ENCODE measurements at regions not wholly inside any gene's neighbourhood (a gene's known extent, or its start where the extent isn't known, plus 50 kb on each side); places are given as distances from the start of the nearest gene placed in this dataset.
A peak's percentile ranks its signal among the peaks of the same experiment; 100 is the strongest.

DNA sequence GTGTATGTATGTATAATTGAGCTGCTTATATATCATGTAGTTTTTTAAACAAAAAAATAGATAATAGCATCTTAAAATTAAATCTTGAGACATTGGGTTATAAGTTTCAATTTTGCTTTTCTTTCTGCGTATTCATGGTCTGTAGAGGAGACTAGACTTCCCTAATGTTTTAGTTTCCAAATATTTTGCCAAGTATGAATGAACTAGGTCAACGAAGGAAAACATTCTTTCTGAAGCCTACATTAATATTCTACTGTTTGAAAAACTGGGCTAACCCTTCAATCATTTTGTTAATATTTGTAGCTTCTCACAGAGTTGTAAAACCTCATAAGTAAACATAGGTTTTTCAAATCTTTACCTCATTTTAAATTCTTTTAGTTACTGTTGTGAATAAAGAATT is 592.7 kb downstream of the USP25 start:
- Histone ChIP-seq H3K9ac (ENCODE audit: low read depth, low read length, poor library complexity) (no peak overlapping the region), H3K4me1 (ENCODE audit: control insufficient read depth in 2 of 2, insufficient read depth in 1 of 2, low read depth in 1 of 2, low read length in 2 of 2) (peaks cover 0 to 1% of the 10 kb centered on the region in 2 donors), H3K4ac (ENCODE audit: low read length) (no peak overlapping the region), H4K8ac (ENCODE audit: low read depth, low read length) (no peak overlapping the region), H2AK5ac (ENCODE audit: low read depth, low read length) (no peak overlapping the region), H3K27ac (replicated peaks; ENCODE audit: low read length) (no peak overlapping the region), H2AFZ (ENCODE audit: low read length) (no peak overlapping the region), H3K18ac (ENCODE audit: low read length) (no peak overlapping the region), H3K4me2 (ENCODE audit: insufficient read depth, low read length, poor library complexity, severe bottlenecking) (no peak overlapping the region), H2BK120ac (ENCODE audit: low read depth, low read length) (no peak overlapping the region), H3K9me3 (replicated peaks in 1 of 2; ENCODE audit: control insufficient read depth in 2 of 2, insufficient read depth in 1 of 2, low read depth in 1 of 2, low read length in 2 of 2) (peaks cover 0 to 4% of the 10 kb centered on the region in 2 donors), H2BK5ac (ENCODE audit: low read length) (no peak overlapping the region), H3K14ac (ENCODE audit: low read length) (no peak overlapping the region), H3K4me3 (ENCODE audit: low read length in 2 of 2) (no peak overlapping the region), H3K79me1 (ENCODE audit: low read depth, low read length) (no peaks in the 10 kb centered on the region), H2BK15ac (ENCODE audit: low read length) (no peak overlapping the region), H3K23ac (ENCODE audit: low read depth, low read length, poor library complexity) (no peak overlapping the region), H3K36me3 (replicated peaks in 1 of 2; ENCODE audit: control insufficient read depth in 2 of 2, insufficient read depth in 2 of 2, low read length in 2 of 2) (peaks cover 0 to 20% of the 10 kb centered on the region in 2 donors), H3K27me3 (ENCODE audit: control insufficient read depth in 3 of 3, insufficient read depth in 3 of 3, low read depth in 1 of 3, low read length in 3 of 3) (no peaks in the 10 kb centered on the region), H4K91ac (ENCODE audit: low read depth, low read length, poor library complexity) (no peak overlapping the region), H2BK12ac (ENCODE audit: low read length) (no peak overlapping the region)
- no peak for DNase-seq (ENCODE audit: low spot score)
- no CpG with 5 or more reads among the region's 2 CpGs for WGBS, 2 donors (ENCODE audit: extremely low coverage in 2 of 2, insufficient read length in 2 of 2, insufficient replicate concordance in 1 of 2)

DNA sequence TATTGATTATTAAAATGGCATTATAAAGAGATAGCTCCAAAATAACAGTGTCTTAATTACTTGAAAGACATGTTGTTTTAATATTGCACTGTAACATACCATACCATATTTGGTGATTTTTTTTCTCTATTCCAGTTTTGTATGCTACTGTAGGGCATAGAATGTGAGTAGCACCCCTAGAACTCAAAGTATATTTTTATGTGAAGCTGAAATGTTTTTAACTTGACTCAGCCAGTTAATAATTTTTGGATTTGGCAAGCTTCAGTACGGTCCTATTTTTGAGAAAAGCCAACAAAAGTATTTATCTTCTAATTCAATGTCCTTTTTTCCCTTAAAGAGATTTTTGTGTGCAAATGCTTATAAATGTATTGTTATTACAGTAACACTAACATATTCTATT is 593.8 kb downstream of the USP25 start:
- WGBS, 2 donors (ENCODE audit: extremely low coverage in 2 of 2, insufficient read length in 2 of 2, insufficient replicate concordance in 1 of 2): no CpG with 5 or more reads among the region's 1 CpG
- H2BK12ac ChIP-seq (ENCODE audit: low read length): no peak overlapping the region
- no peak overlapping the region for H3K18ac ChIP-seq (ENCODE audit: low read length)
- no peak overlapping the region for H3K9ac ChIP-seq (ENCODE audit: low read depth, low read length, poor library complexity)
- no peak overlapping the region for H3K27ac ChIP-seq (replicated peaks; ENCODE audit: low read length)
- no peak overlapping the region for H4K8ac ChIP-seq (ENCODE audit: low read depth, low read length)
- H3K4ac ChIP-seq (ENCODE audit: low read length): no peak overlapping the region
- no peak overlapping the region for H3K14ac ChIP-seq (ENCODE audit: low read length)
- peaks cover 0 to 4% of the 10 kb centered on the region in 2 donors for H3K4me1 ChIP-seq (ENCODE audit: control insufficient read depth in 2 of 2, insufficient read depth in 1 of 2, low read depth in 1 of 2, low read length in 2 of 2)
- H3K27me3 ChIP-seq (ENCODE audit: control insufficient read depth in 3 of 3, insufficient read depth in 3 of 3, low read depth in 1 of 3, low read length in 3 of 3): no peaks in the 10 kb centered on the region
- H3K4me3 ChIP-seq (ENCODE audit: low read length in 2 of 2): no peak overlapping the region
- no peak overlapping the region for H3K4me2 ChIP-seq (ENCODE audit: insufficient read depth, low read length, poor library complexity, severe bottlenecking)
- no peak overlapping the region for H2BK120ac ChIP-seq (ENCODE audit: low read depth, low read length)
- DNase-seq (ENCODE audit: low spot score): no peak
- no peak overlapping the region for H2AFZ ChIP-seq (ENCODE audit: low read length)
- no peak overlapping the region for H2BK5ac ChIP-seq (ENCODE audit: low read length)
- peaks cover 0 to 4% of the 10 kb centered on the region in 2 donors for H3K9me3 ChIP-seq (replicated peaks in 1 of 2; ENCODE audit: control insufficient read depth in 2 of 2, insufficient read depth in 1 of 2, low read depth in 1 of 2, low read length in 2 of 2)
- H2AK5ac ChIP-seq (ENCODE audit: low read depth, low read length): no peak overlapping the region
- H3K36me3 ChIP-seq (replicated peaks in 1 of 2; ENCODE audit: control insufficient read depth in 2 of 2, insufficient read depth in 2 of 2, low read length in 2 of 2): peaks cover 0 to 20% of the 10 kb centered on the region in 2 donors
- H4K91ac ChIP-seq (ENCODE audit: low read depth, low read length, poor library complexity): no peak overlapping the region
- H3K23ac ChIP-seq (ENCODE audit: low read depth, low read length, poor library complexity): no peak overlapping the region
- no peak overlapping the region for H2BK15ac ChIP-seq (ENCODE audit: low read length)
- H3K79me1 ChIP-seq (ENCODE audit: low read depth, low read length): no peaks in the 10 kb centered on the region

DNA sequence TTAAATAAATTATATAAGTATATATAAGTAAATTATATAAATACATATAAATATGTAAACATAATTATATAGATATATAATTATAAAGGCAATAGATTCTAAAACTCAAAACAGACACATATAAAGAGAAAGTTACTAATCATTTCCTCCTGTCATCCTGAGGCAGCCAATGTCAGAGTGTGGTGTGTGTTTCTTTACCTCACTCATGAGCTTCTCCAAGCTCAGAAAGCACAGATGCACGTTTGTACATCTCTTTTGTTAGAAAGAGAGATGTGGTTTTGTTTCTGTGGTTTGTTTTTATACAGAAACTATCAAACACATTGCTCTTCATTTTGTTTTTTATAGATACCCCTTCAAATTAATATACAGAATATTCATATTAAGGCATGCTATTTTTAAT is 594.8 kb downstream of the USP25 start:
- H3K36me3 ChIP-seq (replicated peaks in 1 of 2; ENCODE audit: control insufficient read depth in 2 of 2, insufficient read depth in 2 of 2, low read length in 2 of 2): peaks cover 0 to 16% of the 10 kb centered on the region in 2 donors
- DNase-seq (ENCODE audit: low spot score): no peak
- H2BK5ac ChIP-seq (ENCODE audit: low read length): no peak overlapping the region
- H3K9me3 ChIP-seq (replicated peaks in 1 of 2; ENCODE audit: control insufficient read depth in 2 of 2, insufficient read depth in 1 of 2, low read depth in 1 of 2, low read length in 2 of 2): no peaks in the 10 kb centered on the region
- no CpG with 5 or more reads among the region's 1 CpG for WGBS, 2 donors (ENCODE audit: extremely low coverage in 2 of 2, insufficient read length in 2 of 2, insufficient replicate concordance in 1 of 2)
- no peak overlapping the region for H2BK15ac ChIP-seq (ENCODE audit: low read length)
- H3K23ac ChIP-seq (ENCODE audit: low read depth, low read length, poor library complexity): no peak overlapping the region
- H3K4me1 ChIP-seq (ENCODE audit: control insufficient read depth in 2 of 2, insufficient read depth in 1 of 2, low read depth in 1 of 2, low read length in 2 of 2): peaks cover 0 to 12% of the 10 kb centered on the region in 2 donors
- no peak overlapping the region for H3K18ac ChIP-seq (ENCODE audit: low read length)
- no peak overlapping the region for H3K9ac ChIP-seq (ENCODE audit: low read depth, low read length, poor library complexity)
- H3K4me2 ChIP-seq (ENCODE audit: insufficient read depth, low read length, poor library complexity, severe bottlenecking): no peak overlapping the region
- no peak overlapping the region for H3K27ac ChIP-seq (replicated peaks; ENCODE audit: low read length)
- H3K27me3 ChIP-seq (ENCODE audit: control insufficient read depth in 3 of 3, insufficient read depth in 3 of 3, low read depth in 1 of 3, low read length in 3 of 3): no peaks in the 10 kb centered on the region
- H4K8ac ChIP-seq (ENCODE audit: low read depth, low read length): no peak overlapping the region
- H3K14ac ChIP-seq (ENCODE audit: low read length): no peak overlapping the region
- no peak overlapping the region for H2AK5ac ChIP-seq (ENCODE audit: low read depth, low read length)
- no peak overlapping the region for H3K4ac ChIP-seq (ENCODE audit: low read length)
- H4K91ac ChIP-seq (ENCODE audit: low read depth, low read length, poor library complexity): no peak overlapping the region
- no peak overlapping the region for H3K4me3 ChIP-seq (ENCODE audit: low read length in 2 of 2)
- H2AFZ ChIP-seq (ENCODE audit: low read length): no peak overlapping the region
- no peak overlapping the region for H2BK120ac ChIP-seq (ENCODE audit: low read depth, low read length)
- H3K79me1 ChIP-seq (ENCODE audit: low read depth, low read length): no peaks in the 10 kb centered on the region
- no peak overlapping the region for H2BK12ac ChIP-seq (ENCODE audit: low read length)

DNA sequence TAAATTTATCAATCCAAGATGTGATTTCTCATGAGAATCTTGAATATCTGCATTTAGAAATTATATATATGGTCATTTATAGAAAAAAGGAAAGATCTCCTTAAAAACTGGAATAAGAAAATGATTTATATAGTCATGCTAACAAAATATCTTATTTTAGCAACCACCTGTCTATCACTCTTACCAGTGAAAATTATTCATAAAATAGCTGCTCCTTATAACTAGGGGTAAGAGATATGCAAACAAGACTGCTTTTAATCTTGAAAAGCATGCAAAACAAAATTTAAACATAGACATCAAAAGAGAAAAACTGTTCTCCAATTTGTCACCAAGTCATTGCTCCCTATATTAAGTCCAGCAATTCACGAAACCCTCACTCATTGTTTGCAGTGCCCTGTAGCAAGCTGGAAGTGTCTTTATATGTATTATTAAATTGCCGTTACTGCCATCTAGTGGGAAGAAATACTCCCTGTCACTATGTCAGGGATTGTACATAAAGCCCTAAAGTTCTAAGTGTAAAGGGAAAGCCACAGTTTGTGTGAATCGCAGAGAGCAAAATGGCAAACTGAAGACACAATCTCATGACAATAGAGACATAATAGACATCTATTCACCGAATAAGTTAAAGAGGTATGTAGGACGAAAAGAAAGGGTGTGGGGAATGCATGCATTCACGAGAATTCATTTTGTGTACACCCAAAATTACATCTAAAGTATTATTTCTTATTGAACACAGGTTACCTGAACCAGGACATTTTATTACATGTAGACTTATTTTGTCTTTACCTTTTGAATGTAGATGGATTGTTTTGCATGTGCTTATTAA is 600.5 kb downstream of the USP25 start:
- Histone ChIP-seq H4K91ac (ENCODE audit: low read depth, low read length, poor library complexity) (no peak overlapping the region), H3K23ac (ENCODE audit: low read depth, low read length, poor library complexity) (no peak overlapping the region), H3K18ac (ENCODE audit: low read length) (no peak overlapping the region), H2BK12ac (ENCODE audit: low read length) (no peak overlapping the region), H3K36me3 (replicated peaks in 1 of 2; ENCODE audit: control insufficient read depth in 2 of 2, insufficient read depth in 2 of 2, low read length in 2 of 2) (peaks cover 0 to 33% of the 10 kb centered on the region in 2 donors), H3K4me1 (ENCODE audit: control insufficient read depth in 2 of 2, insufficient read depth in 1 of 2, low read depth in 1 of 2, low read length in 2 of 2) (peaks cover 0 to 18% of the 10 kb centered on the region in 2 donors), H3K9me3 (replicated peaks in 1 of 2; ENCODE audit: control insufficient read depth in 2 of 2, insufficient read depth in 1 of 2, low read depth in 1 of 2, low read length in 2 of 2) (peaks cover 0 to 23% of the 10 kb centered on the region in 2 donors), H2BK15ac (ENCODE audit: low read length) (no peak overlapping the region), H3K9ac (ENCODE audit: low read depth, low read length, poor library complexity) (no peak overlapping the region), H2AFZ (ENCODE audit: low read length) (no peak overlapping the region), H3K27ac (replicated peaks; ENCODE audit: low read length) (no peak overlapping the region), H3K27me3 (ENCODE audit: control insufficient read depth in 3 of 3, insufficient read depth in 3 of 3, low read depth in 1 of 3, low read length in 3 of 3) (no peaks in the 10 kb centered on the region), H3K14ac (ENCODE audit: low read length) (no peak overlapping the region), H2AK5ac (ENCODE audit: low read depth, low read length) (no peak overlapping the region), H3K4ac (ENCODE audit: low read length) (no peak overlapping the region), H3K79me1 (ENCODE audit: low read depth, low read length) (no peaks in the 10 kb centered on the region), H3K4me3 (ENCODE audit: low read length in 2 of 2) (no peak overlapping the region), H3K4me2 (ENCODE audit: insufficient read depth, low read length, poor library complexity, severe bottlenecking) (no peak overlapping the region), H2BK5ac (ENCODE audit: low read length) (no peak overlapping the region), H4K8ac (ENCODE audit: low read depth, low read length) (no peak overlapping the region), H2BK120ac (ENCODE audit: low read depth, low read length) (no peak overlapping the region)
- peak; percentile 62 for DNase-seq (ENCODE audit: low spot score)
- WGBS, 2 donors (ENCODE audit: extremely low coverage in 2 of 2, insufficient read length in 2 of 2, insufficient replicate concordance in 1 of 2): no CpG with 5 or more reads among the region's 6 CpGs

Measured in neuronal stem cell (in vitro differentiated cells).